ENCODE measurements at regions not wholly inside any gene's neighbourhood (a gene's known extent, or its start where the extent isn't known, plus 50 kb on each side); places are given as distances from the start of the nearest gene placed in this dataset.
A peak's percentile ranks its signal among the peaks of the same experiment; 100 is the strongest.
"Not testable (repeated sequence)": the region's sequence is repeated elsewhere in the genome, so short reads cannot be mapped to it uniquely, and the experiment has no call there.

- DNase-seq (ENCODE audit: low read depth) (no peak), FAIRE-seq (no peak)
- peaks cover 3% of the 10 kb centered on the region for H3K27me3 ChIP-seq (ENCODE audit: control insufficient read depth, insufficient read depth, low read length)
- no peak for TF ChIP-seq CTCF (IDR thresholded peaks at IDR 0.05; ENCODE audit: insufficient read depth, low read length, severe bottlenecking)
- H3K36me3 ChIP-seq (ENCODE audit: control insufficient read depth, insufficient read depth, low read length), result no peaks in the 10 kb centered on the region
- no peak overlapping the region for H3K4me3 ChIP-seq (ENCODE audit: low read depth, low read length)
These were observed 161.4 kb downstream of the NDUFA12 start for GRCh38 chr12:94841904-94842610.

- H3K36me3 ChIP-seq (ENCODE audit: control insufficient read depth, insufficient read depth, low read length), result no peaks in the 10 kb centered on the region
- peak; percentile 17 for DNase-seq (ENCODE audit: low read depth)
- H3K4me3 ChIP-seq (ENCODE audit: low read depth, low read length), result no peak overlapping the region
- peaks cover 3% of the 10 kb centered on the region for H3K27me3 ChIP-seq (ENCODE audit: control insufficient read depth, insufficient read depth, low read length)
- FAIRE-seq, result no peak
- no peak for TF ChIP-seq CTCF (IDR thresholded peaks at IDR 0.05; ENCODE audit: insufficient read depth, low read length, severe bottlenecking)
These were observed 162.3 kb downstream of the NDUFA12 start for GRCh38 chr12:94841177-94841576.

- Histone ChIP-seq H3K27me3 (ENCODE audit: control insufficient read depth, insufficient read depth, low read length) (peaks cover 3% of the 10 kb centered on the region), H3K4me3 (ENCODE audit: low read depth, low read length) (no peak overlapping the region), H3K36me3 (ENCODE audit: control insufficient read depth, insufficient read depth, low read length) (no peaks in the 10 kb centered on the region)
- DNase-seq (ENCODE audit: low read depth) (no peak), FAIRE-seq (no peak)
- no peak for TF ChIP-seq CTCF (IDR thresholded peaks at IDR 0.05; ENCODE audit: insufficient read depth, low read length, severe bottlenecking)
These were observed 164.2 kb downstream of the NDUFA12 start for GRCh38 chr12:94839347-94839746.

GRCh38 chr12:94836952-94837670 is 166.4 kb downstream of the NDUFA12 start:
- not testable (repeated sequence) for FAIRE-seq; H3K27me3 ChIP-seq (ENCODE audit: control insufficient read depth, insufficient read depth, low read length); H3K36me3 ChIP-seq (ENCODE audit: control insufficient read depth, insufficient read depth, low read length); H3K4me3 ChIP-seq (ENCODE audit: low read depth, low read length)
- peak; percentile 24 for DNase-seq (ENCODE audit: low read depth)

GRCh38 chr12:94834036-94834625 is 169.4 kb downstream of the NDUFA12 start:
- H3K36me3 ChIP-seq (ENCODE audit: control insufficient read depth, insufficient read depth, low read length), result no peaks in the 10 kb centered on the region
- DNase-seq (ENCODE audit: low read depth) (no peak), FAIRE-seq (no peak)
- no peaks in the 10 kb centered on the region for H3K27me3 ChIP-seq (ENCODE audit: control insufficient read depth, insufficient read depth, low read length)
- no peak for TF ChIP-seq CTCF (IDR thresholded peaks at IDR 0.05; ENCODE audit: insufficient read depth, low read length, severe bottlenecking)
- no peak overlapping the region for H3K4me3 ChIP-seq (ENCODE audit: low read depth, low read length)

Data from bronchial epithelial cell (primary cell).